Hepatic stellate cell (primary cell): ENCODE measurements at regions not wholly inside any gene's neighbourhood (a gene's known extent, or its start where the extent isn't known, plus 50 kb on each side); places are given as distances from the start of the nearest gene placed in this dataset.
"Not testable (repeated sequence)": the region's sequence is repeated elsewhere in the genome, so short reads cannot be mapped to it uniquely, and the experiment has no call there.

Experiments used
- DNase-seq: peaks from one replicate; pipeline ENCODE4 v3.0.0; 2011; ENCODE audit warnings: low spot score

- DNase-seq, result no peak
These were observed 125.6 kb upstream of the GMNC start for GRCh38 chr3:190988102-190988501.

DNA sequence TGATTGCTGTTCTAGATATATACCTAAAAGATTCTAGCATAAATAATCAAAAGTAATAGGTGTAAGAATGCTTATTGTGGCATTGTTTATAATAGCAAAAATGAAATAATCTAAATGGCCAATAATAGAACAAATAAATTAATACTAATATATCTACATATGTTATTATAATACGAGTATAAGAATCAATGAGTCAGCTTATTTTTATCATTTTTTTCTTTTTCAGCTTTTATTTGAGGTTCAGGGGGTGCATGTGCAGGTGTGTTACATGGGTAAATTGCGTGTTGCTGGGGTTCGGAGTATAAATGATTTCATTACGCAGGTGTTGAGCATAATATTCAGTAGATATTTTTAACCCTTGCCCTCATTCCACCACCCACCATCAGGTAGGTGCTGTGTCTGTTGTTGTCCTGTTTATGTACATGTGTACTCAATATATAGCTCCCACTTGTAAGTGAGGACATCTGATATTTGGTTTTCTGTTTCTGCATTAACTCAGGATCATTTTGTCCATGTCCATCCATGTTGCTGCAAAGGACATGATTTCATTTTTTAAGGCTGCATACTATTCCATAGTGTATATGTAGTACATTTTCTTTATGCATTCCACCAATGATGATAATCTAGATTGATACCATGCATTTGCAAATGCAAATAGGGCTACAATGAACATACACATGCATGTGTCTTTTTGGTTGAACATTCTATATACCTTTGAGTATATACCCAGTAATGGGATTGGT is 122.2 kb upstream of the GMNC start:
- DNase-seq, result no peak

- DNase-seq, result no peak
These were observed 121.4 kb upstream of the GMNC start for GRCh38 chr3:190983875-190984274.

DNA sequence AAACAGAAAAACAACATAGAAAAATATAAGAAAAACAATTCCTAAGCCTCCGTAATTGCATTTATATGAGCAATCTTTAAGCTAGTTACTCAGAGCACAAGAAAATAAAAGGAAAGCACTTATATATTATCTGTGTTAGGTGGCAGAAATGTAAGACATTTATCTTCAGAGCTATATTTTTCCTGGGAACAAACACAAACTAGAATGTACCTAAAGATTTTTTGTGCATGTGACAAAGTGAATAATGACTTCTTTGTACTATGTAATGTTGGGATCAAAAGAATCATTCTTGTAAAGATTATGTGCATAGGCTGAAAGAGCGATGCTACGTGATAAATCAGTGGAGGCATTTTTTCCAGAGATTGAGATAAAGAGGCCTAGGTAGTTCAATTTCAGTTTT is 111.3 kb upstream of the GMNC start:
- DNase-seq, result no peak

DNA sequence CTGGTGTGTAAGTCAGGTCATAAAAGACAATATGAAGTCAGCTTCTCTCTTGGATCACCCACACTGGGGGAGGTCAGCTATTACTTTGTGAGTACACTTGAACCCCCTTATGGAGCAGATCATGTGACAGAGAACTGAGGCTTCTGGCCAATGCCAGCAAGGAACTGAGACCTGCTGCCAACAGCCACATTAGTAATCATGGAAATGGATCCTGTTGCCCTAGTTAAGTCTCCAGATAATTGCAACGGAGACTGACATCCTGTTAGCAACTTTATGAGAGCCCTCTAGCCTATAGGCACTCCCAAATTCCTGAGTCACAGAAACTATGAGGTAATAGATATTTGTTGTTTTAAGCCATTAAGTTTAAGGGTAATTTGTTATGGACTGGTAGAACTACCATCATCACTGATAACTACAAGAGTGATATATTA is 110.4 kb upstream of the GMNC start:
- DNase-seq, result no peak

DNA sequence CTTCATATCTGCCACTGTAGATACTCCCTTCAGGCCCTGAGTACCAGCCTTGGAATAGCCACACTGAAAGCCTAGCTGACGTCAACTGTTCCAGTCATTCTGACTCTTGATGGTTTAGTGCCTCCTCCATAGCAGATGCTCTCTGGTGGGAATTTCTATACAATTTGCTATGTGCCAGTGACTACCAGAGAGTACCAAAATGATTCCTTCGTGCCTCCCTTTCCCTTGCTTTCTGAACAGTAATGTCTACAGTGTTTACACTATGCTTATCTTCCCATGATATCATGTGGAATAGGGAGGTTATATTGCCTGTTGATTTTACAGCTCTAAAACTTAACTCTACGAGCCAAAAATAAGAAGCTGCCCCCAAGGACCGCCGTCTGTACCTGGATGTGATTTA is 109.7 kb upstream of the GMNC start:
- DNase-seq, result no peak

GRCh38 chr3:190970560-190970959 is 108.1 kb upstream of the GMNC start:
- no peak for DNase-seq

DNA sequence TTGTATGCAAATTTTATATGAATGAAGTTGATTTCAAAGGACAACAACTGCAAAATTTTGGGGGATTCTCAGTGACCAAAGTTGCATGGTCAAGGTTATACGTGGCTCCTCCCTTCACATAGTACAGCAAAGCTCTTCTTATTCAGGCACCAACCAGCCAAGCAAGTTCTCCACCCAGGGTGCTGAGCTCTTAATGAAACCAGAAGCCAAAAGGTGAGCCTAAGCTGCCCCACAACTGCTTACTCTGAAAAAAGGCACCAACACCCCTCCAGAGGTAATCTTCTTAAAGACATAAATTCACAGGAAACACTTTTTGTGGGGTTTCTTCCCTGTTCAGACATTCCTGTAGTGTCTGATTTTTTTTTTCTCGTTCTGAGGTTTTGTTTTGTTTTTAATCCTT is 106.1 kb upstream of the GMNC start:
- no peak for DNase-seq

DNA sequence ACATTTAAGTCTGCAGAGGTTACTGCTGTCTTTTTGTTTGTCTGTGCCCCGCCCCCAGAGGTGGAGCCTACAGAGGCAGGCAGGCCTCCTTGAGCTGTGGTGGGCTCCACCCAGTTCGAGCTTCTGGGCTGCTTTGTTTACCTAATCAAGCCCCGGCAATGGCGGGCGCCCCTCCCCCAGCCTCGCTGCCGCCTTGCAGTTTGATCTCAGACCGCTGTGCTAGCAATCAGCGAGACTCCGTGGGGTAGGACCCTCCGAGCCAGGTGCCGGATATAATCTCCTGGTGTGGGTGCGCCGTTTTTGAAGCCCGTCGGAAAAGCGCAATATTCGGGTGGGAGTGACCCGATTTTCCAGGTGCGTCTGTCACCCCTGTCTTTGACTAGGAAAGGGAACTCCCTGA is 102.4 kb upstream of the GMNC start:
- not testable (repeated sequence) for DNase-seq

GRCh38 chr3:190959077-190959476 is 96.6 kb upstream of the GMNC start:
- DNase-seq, result no peak

DNA sequence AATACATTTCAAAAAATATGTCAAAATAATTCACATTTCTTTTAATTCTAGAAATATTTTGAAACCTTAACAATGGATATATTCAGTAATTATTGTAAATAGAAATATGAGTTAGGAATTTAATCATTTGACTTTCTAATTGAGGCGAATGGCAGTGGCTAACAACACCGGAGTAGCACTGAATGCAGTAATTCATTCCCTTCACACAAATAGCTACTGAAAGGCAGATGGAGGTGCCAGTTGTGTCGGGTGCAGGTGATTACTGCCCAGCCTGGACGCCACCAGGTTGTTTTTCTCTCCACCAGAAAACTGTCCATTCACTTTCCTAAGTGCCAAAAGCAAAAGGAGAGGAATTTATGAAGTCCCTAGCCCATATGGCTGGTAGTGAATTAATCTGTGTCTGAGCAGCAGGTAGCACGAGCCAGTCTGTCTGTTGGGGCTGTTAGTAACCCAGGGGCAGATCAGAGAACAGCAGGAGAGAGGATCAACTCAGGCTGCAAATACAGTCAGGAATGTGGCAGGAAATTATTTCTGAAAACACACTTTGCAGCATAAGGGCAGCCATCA is 79.3 kb upstream of the GMNC start:
- no peak for DNase-seq

- not testable (repeated sequence) for DNase-seq
These were observed 72.1 kb upstream of the GMNC start for GRCh38 chr3:190934616-190935015.

- no peak for DNase-seq
These were observed 64.1 kb upstream of the GMNC start for GRCh38 chr3:190926619-190927018.

- no peak for DNase-seq
These were observed 50.2 kb upstream of the GMNC start for GRCh38 chr3:190912736-190913135.
